NCI-H2196 treated with DMSO at 0.1 percent for 48 hours (cell line): ENCODE measurements at regions not wholly inside any gene's neighbourhood (a gene's known extent, or its start where the extent isn't known, plus 50 kb on each side); places are given as distances from the start of the nearest gene placed in this dataset.

ENCODE experiments used
- DNase-seq: peaks from one replicate; lab custom pipeline; 2025; ENCODE audit not compliant: unreplicated experiment; lab: John Stamatoyannopoulos, UW

DNA sequence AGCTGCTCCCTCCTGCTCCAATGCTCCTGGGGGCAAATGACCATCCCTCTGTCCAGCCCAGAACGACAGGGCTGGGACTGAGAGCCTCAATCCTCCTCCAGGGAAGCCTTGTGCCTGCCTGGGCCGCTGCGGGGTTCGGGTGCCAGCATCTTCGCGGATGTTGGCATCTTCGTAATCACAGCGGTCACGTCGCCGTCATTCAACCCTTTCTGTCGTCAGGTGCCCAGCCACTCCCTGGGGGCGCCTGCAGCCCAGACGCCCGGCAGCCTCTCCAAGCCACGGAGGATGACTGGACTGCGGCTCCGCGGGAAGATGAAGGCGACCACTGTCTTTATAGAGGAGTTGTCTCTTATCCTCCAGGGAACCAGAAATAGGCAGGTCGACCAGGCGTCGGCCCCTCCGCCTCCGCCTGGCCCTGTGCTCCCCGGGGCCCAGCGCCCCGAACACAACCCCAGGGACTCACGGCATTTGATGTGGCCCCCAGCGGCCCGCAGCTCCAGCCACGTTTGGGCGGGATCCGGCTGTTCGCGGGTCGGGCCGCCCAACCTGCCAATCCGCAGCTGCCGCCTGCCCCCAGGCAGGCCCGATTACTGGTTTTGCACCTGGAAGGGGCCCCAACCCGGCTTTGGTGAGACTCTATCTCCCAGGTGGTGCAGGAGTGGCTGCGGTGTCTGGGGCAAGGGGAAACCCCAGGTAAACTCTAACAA, 113.9 kb downstream of the THNSL2 start:
- no peak for DNase-seq

DNA sequence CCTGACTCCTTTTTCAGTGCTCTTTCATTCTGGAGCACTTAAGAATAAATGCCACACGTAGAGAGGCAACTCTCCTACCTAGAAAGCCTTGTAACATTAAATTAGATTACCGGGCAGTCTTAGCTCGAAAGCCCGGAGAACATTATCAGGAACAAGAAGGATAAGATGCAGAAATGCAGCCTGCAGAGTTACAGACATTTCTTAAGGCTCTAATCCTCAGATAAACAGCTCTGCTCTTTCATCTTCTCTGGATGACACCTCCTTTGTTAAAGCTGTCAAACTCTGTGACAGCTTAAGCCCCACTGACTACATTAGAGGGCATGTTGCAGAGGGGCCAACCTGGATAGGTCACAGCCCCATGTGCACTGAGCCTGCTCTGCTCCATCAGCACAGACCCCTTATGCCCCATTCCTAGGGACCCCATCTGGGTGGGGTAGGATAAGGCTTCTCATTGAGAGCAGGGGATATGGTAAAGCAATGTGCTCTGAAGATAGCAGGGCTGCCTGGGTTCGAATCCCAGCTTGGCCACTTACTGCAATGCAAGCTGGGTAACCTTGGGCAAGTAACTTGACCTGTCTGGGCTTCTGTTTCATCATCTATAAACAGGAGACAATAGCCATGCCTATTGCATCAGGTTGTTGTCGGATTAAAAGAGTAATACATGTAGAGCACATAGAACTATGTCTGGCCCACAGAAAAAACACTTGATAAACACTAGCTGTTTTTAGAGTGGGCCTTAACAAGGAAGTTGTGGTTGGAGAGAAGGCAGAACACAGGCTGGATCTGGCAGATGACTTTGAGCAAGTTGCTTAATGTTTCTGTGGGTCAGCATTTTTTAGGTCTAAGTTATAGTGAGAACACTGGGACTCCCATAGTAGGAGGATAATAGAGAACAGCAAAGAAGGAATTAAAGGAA, 111.4 kb downstream of the THNSL2 start:
- no peak for DNase-seq

DNA sequence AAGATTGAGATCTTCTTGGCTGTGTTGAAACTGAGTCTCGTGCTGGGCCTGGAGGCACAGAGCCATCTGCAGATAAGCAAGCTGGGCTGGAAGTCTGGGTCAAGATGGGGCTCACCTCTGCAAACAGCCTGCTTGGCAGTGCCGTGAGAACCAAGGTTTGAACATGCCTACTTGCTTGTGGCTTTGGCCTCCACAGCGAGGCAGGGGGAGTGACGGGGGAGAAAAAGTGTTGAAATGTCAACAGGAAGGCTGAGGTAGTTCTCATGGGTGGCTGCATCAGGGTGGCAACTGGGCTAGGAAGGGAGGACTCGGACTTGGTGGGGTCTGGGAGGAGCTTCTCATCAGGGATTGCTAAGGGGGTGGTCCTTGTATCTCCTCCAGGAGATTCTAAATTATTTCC, 99.7 kb downstream of the THNSL2 start:
- no peak for DNase-seq

DNA sequence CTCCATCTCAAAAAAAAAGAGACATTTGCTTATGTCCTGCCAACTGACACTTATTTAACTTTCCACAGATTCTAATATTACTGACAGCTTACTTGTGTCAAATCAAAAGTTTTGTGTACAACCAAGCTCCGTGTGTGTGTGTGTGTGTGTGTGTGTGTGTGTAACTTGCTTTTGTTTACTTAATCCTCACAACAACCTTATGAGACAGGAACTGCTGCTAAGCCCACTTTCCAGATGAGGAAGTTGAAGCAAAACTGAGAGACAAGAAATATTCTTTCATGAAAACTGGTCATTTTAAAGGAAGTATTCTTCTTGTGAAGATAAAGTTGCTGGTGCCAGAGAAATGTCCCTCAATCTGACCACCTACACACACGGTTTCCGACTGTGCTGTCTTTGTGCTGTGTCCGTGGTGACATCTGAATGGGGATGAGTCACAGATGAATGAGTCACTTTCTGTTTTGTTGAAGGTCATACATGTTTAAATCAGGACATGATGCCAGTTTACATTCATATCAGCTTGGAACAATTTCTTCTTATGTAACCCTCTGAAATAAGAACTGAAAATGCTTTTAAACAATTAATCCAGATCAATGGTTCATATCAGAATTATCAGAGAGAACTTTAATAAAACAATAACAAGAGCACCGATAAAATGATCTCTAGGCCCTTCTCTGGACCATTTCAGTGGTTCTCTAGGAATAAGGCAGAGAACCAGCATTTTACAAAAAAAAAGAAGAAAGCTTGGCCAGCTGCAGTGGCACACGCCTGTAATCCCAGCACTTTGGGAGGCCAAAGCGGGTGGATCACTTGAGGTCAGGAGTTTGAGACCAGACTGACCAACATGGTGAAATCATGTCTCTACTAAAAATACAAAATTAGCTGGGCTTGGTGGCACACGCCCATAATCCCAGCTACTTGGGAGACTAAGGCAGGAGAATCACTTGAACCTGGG, 95.5 kb downstream of the THNSL2 start:
- no peak for DNase-seq

DNA sequence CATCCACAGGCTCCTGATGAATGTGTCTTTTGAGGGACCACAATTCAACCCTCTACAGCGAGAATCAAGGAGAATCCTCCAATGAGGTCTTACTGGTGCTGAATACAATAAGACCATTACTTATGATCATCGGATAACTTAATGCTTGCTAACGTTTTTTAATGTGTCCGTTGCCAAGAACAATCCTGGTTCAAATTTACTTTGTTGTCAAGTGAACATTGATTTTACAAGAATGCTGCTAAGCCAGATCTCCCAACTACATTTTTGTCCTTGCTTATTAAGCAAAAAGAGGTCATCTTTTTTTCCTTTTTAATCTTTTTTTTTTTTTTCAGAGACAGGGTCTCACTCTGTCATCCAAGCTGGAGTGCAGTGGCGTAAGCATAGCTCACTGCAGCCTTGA, 93.7 kb downstream of the THNSL2 start:
- DNase-seq: no peak

DNA sequence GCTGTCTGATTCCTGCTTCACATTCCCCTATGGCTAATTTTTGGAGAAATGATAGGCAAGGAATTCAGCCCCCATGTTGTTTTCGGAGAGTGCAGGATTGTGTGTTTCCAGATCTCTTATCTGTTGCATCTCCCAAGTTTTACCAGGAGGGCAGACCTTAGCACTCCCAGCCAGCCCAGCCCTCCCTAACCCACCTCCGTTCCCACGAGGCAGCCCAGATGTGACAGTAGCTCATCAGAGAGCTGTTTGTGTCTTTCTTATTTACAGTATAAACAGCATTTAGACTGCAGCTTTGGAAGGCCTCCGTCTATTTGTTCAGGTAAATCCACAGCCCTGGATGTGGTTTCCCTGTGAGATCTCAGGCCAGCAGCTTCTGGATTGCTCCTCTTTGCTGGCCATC, 91.6 kb downstream of the THNSL2 start:
- DNase-seq: no peak

DNA sequence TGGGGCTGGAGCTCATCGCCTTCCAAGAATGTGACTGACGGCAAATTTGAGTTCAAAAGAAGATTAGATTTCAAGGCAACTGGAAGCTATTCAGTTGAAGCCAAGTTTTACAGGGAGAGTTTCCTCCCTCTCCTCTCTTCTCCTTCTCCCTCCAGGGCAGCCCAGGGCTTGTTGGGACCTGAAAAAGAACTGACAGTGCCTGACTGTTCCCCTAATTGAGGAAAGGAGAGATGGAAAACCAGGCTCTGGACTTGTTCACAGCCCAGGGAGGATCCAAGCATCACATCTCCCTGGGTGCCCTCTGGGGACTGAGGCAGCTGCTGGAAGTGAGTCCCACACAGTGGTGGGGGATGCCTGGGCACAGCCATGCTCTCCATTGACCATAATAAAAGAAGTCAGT, 88.1 kb downstream of the THNSL2 start:
- DNase-seq: no peak

DNA sequence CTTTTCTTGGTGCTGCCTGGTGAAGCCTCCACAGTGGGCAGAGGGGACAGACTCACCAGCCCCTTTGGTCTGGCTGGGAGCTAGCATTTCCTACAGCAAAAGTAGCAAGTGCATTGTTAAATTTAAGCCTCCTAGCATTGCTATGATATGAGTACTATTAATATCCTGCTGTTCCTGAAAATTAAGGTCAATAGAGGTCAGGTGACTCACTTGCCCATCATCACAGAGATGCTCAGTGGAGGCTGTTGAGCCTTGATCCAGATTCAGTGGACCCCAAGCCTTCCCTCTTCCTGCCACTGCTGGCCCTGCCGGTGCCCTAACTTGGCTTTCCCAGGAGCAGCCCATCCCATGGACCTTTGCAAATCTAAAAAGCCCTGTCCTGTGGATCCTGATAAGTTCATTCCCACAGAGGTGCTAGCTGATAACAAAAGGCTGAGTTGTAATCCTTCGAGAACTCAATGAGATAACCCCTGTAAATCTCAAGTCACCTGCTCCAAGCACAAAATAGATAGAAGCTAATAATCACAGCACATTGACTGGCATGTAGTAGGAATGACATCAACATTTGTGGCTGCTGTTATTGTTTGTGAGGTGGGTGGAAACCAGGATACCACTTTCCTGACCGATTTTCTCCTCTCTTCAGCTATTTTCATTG, 84.4 kb downstream of the THNSL2 start:
- DNase-seq: no peak

DNA sequence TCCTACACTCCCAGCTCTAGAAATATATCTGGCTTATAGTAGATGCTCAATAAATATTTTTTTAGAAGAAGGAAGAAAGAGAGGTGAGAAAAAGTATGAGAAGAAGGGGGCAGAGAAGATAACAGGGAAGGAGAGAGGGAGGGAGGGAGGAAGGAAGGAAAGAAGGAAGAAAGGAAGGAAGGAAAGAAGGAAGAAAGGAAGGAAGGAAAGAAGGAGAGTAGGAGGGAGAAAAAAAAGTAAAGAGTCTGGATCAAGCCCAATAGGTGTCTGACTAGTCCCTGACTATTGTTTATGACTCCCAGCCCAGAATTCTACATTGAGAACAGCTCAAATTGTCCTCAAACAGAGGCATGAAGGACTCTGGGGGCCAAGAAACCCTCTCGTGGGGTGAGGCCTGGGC, 83.9 kb downstream of the THNSL2 start:
- DNase-seq: no peak

DNA sequence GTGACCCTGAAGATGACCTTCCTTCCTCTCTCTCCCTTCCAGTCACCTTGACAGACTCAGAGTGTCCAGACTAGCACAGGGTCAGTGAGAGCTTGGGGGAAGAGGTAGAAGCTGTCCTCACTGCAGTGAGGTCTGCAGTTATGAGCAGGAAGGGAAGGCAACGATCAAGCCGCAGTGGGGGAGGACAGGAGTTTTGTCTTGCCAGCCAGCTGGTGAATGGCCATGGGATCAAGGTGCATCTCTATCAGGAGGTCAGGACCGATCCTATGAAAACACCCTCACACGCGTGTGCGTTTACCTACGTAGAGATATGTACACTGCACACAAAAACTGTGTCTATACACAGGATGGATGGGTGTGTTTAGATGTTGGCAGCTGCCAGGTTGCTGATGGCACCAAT, 83.2 kb downstream of the THNSL2 start:
- no peak for DNase-seq

DNA sequence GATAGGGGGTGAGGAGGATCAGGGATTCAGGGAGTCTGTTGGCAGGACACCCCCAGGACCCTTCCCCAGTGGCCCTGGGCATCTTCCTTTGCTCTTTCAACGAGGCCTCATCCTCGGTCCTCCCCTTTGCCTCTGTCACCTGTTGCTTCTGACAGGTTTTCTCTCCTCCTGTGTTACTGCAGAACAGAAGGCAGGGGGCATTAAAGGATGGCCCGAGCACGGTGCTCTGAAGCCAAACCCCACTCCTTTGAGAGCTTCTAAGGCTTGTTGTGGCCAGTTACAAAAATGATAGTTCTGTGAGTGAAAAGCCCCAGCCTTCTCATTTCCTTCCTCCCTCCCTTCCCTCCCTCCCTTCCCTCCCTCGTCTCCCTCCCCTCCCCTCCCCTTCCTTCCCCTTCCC, 82.5 kb downstream of the THNSL2 start:
- no peak for DNase-seq

DNA sequence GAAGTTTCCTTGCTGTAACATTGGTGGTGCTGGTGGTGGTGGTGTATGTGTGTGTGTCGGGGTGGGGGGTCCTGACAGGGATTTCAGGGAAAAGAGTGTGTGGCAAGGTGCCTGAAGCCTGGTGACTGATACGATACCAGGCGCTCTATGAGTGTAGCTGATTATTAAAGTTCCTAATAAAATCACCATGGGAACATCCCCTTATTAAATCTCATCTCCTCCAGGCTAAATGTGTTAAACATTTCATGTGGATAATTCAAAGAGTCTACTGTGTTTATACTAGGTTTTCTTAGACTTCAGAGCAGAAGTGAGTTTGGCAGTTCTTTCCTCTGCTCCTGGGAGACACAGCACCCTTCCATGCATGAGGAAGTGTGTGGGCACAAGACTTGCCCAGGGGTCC, 82.0 kb downstream of the THNSL2 start:
- DNase-seq: no peak

DNA sequence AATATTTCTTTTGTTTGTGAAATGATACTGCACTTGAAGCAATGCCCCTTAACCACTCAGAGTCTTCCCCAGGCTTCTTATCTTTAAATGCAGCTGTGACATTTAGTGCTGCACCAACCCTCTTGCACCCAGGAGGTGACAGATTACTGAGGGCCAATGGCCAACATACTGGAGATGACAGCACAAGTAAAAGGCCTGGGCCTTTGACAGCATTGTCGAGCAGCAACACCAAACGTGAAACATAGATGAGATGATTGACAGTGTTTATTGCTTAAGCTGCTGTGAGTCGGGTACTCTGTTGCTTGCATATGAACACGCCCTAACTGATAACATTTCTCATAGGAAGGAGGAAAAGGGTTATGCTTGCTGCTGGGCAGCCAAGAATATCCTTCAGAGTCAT, 80.3 kb downstream of the THNSL2 start:
- no peak for DNase-seq

DNA sequence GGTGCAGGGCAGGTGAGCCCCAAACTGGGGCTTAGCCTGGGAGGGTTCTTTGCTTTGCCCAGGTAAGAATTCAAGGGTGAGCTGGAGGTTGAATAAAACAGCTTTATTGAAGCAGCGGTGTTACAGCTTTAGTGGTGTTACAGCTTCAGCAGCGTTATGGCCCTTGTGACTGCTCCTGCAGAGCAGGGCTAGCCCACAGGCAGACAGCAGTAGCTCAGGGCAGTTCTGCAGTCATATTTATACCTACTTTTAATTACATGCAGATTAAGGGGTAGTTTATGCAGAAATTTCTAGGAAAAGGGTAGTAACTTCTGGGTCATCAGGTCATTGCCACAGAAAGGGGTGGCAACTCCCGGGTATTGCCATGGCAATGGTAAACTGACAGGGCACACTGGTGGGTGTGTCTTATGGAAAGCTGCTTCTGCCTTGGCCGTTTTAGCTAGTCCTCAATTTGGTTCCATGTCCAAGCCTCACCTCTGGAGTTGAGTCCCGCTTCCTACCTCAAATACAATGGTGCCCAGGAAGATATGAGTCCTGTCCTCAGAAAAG, 78.2 kb downstream of the THNSL2 start:
- DNase-seq: no peak

DNA sequence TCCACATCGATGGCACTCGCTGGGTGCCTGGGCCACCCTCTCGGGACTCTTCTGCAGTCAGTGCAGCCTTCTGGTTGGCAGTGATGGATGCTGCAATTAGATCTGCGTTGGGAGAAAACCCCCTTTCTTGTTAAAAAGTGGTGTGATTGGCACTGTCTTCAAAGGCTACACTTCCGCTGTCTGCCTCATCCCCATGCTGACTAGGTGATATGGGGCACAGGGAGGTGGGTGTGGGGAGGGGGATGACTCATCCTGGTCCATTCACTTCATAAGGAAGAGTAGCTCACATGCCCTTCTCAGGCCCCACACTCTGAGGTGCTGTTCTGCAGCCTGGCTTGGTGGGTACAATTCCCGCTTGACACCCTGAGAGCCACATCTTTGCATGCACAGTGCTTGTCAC, 77.4 kb downstream of the THNSL2 start:
- no peak for DNase-seq

DNA sequence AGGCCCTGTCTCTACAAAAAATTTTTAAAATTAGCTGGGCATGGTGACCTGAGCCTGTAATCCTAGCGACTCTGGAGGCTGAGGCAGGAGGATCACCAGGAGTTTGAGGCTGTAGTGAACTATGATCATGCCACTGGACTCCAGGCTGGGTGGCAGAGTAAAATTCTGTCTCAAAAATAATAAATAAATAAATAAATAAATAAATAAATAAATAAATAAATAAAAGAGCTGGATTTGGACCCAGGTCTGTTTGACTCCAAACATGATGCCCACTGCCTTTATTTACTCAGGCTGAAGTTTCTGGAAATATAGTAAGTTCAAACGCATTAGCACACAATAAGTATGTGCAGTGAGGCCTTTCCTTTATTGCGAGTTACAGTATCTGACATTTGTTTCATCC, 75.0 kb downstream of the THNSL2 start:
- no peak for DNase-seq

DNA sequence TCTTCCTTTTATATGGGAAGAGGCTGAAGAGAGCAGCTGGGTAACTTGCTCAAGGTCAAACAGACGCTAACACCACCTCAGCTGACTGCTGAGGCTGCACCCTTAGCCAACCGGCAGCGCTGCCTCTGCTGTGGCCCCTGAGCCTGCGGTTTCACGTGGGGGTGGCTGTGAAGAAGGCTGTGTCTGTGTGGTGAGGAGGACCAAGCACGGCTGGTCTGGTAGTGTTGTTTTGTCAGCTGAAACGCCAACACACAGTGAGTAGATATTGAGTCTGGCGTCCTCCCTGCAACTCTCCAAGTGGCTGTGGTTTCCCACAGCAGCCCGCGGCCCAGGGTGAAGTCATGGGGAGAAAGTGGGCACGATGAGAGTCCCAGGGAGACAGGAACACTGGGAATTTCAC, 69.6 kb downstream of the THNSL2 start:
- DNase-seq: no peak

DNA sequence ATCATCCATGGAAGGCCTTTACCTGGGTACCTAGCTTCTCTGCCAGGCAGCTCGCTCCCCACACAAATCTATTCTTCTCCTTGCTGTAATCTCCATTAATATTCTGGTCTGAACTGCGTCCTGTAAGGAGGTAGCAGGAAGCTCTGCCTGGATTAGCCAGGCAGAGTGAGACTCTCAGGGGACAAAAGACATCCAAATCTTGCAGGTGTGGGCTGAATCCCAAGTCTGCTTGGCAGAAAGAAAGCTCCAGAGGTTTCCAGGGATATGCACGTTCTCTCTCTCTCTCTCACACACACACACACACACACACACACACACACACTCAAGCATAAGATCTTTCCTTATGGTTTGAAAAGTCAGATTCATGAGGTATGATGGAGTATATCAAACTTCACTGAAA, 66.5 kb downstream of the THNSL2 start:
- no peak for DNase-seq
